ENCODE measurements at regions not wholly inside any gene's neighbourhood (a gene's known extent, or its start where the extent isn't known, plus 50 kb on each side); places are given as distances from the start of the nearest gene placed in this dataset.

DNA sequence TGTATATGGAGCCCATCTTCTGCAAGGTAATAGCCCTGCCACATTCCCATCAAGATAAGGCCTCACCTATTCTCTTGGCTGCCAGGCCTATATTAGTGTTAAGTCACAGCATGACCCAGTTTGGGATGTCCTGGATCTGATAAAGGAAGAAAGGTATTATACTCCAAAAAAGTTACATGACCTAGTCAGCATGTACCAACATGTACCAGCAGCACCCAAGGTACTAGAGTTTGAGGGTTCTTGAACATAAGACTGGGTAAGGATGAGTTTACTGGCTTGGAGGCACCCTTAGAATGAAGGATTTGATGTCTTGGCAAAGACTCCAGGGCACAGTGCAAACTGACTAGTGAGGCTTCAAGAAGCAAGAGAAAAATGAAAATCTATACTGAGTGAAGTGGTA is 232.5 kb downstream of the SQOR start:
- Mint-ChIP-seq H3K36me3 (ENCODE audit: insufficient read depth, unreplicated experiment) (no peaks in the 10 kb centered on the region), H3K4me1 (ENCODE audit: low read depth, unreplicated experiment) (peaks cover 13% of the 10 kb centered on the region), H3K27me3 (ENCODE audit: unreplicated experiment) (peaks cover 11% of the 10 kb centered on the region), H3K4me3 (ENCODE audit: low read depth, unreplicated experiment) (no peak overlapping the region), H3K27ac (ENCODE audit: unreplicated experiment) (no peak overlapping the region), H3K9me3 (ENCODE audit: low read depth, unreplicated experiment) (no peaks in the 10 kb centered on the region)
- DNase-seq: no peak
- TF ChIP-seq, protein P1, sequence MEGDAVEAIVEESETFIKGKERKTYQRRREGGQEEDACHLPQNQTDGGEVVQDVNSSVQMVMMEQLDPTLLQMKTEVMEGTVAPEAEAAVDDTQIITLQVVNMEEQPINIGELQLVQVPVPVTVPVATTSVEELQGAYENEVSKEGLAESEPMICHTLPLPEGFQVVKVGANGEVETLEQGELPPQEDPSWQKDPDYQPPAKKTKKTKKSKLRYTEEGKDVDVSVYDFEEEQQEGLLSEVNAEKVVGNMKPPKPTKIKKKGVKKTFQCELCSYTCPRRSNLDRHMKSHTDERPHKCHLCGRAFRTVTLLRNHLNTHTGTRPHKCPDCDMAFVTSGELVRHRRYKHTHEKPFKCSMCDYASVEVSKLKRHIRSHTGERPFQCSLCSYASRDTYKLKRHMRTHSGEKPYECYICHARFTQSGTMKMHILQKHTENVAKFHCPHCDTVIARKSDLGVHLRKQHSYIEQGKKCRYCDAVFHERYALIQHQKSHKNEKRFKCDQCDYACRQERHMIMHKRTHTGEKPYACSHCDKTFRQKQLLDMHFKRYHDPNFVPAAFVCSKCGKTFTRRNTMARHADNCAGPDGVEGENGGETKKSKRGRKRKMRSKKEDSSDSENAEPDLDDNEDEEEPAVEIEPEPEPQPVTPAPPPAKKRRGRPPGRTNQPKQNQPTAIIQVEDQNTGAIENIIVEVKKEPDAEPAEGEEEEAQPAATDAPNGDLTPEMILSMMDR (IDR thresholded peaks at IDR 0.05; ENCODE audit: unreplicated experiment): no peak
- CTCF ChIA-PET: interaction anchor here (0.7 kb wide), 1 partner anchor 445 kb away, joined by 6 read pairs; no protein-coding TSS in a partner anchor
- intact Hi-C loops (cut with micrococcal nuclease; ENCODE audit: unreplicated experiment): no loop called here
- no TSS peak for BruUV-seq (replicated peaks)

DNA sequence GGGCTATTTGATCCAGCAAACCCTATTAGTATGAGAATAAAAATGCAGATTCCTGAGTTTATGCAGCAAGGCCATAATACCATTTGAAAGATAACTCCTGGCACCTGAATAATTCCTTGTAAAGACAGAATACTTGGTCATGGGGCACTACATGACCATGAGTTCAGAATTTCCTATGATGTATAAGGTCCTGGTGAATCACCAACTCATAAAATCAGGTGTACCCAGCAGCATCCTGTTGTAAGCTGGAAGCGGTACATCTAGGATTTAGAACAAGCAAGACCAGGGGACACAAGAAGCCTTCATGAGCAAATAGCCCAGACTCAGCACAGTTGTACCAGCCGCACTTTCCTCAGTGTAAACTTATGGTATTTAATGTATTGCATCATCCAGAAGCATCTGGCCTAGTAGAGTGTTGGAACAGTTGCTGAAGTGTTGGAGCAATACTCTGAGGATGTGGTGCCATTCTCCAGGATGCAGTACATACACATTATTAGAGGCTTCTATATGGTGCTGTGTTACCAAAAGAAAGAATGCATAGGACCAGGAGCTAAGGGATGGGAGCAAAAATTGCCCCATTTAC is 233.4 kb downstream of the SQOR start:
- DNase-seq: no peak
- BruUV-seq (replicated peaks): no TSS peak
- TF ChIP-seq, protein P1 (IDR thresholded peaks at IDR 0.05; ENCODE audit: unreplicated experiment): no peak
- no peaks in the 10 kb centered on the region for H3K36me3 Mint-ChIP-seq (ENCODE audit: insufficient read depth, unreplicated experiment)
- H3K9me3 Mint-ChIP-seq (ENCODE audit: low read depth, unreplicated experiment): no peaks in the 10 kb centered on the region
- intact Hi-C loops (cut with micrococcal nuclease; ENCODE audit: unreplicated experiment): no loop called here
- peaks cover 12% of the 10 kb centered on the region for H3K4me1 Mint-ChIP-seq (ENCODE audit: low read depth, unreplicated experiment)
- no peak overlapping the region for H3K4me3 Mint-ChIP-seq (ENCODE audit: low read depth, unreplicated experiment)
- H3K27ac Mint-ChIP-seq (ENCODE audit: unreplicated experiment): no peak overlapping the region
- H3K27me3 Mint-ChIP-seq (ENCODE audit: unreplicated experiment): peaks cover 20% of the 10 kb centered on the region
- CTCF ChIA-PET: no interaction called here

DNA sequence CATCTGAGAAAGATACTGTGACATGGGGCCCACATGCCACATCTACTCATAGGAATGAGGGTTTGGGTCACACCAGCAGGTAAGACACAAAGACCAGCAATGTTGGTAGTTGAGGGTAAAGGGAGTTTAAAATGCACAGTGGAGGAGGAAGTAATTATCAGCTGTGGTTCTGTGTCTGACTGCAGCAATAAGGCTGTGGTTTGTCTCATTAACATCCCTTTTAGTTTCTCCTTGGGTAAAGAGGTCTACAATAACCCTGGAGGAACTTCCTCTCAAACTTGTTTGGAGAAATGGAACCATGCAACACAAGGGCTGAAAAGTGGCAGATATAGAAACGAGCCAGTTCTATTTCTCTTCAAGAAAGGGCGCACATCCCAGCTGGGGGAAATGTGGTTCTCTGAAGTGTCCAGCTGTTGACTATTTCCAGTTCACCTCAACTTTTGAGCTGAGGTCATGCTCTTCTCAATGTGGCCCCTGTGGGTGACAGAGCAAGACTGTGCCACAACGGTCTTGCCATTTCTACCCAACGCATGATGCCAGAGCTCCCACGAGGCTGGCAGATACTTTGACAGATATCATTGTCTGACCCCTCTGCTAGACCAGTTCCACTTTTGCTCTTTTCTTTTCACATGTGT is 234.3 kb downstream of the SQOR start:
- peaks cover 30% of the 10 kb centered on the region for H3K27me3 Mint-ChIP-seq (ENCODE audit: unreplicated experiment)
- CTCF ChIA-PET: no interaction called here
- H3K4me1 Mint-ChIP-seq (ENCODE audit: low read depth, unreplicated experiment): peaks cover 2% of the 10 kb centered on the region
- no peak overlapping the region for H3K4me3 Mint-ChIP-seq (ENCODE audit: low read depth, unreplicated experiment)
- no peaks in the 10 kb centered on the region for H3K9me3 Mint-ChIP-seq (ENCODE audit: low read depth, unreplicated experiment)
- no peaks in the 10 kb centered on the region for H3K36me3 Mint-ChIP-seq (ENCODE audit: insufficient read depth, unreplicated experiment)
- TF ChIP-seq, protein P1 (IDR thresholded peaks at IDR 0.05; ENCODE audit: unreplicated experiment): no peak
- BruUV-seq (replicated peaks): no TSS peak
- H3K27ac Mint-ChIP-seq (ENCODE audit: unreplicated experiment): no peak overlapping the region
- DNase-seq: no peak
- intact Hi-C loops (cut with micrococcal nuclease; ENCODE audit: unreplicated experiment): no loop called here

DNA sequence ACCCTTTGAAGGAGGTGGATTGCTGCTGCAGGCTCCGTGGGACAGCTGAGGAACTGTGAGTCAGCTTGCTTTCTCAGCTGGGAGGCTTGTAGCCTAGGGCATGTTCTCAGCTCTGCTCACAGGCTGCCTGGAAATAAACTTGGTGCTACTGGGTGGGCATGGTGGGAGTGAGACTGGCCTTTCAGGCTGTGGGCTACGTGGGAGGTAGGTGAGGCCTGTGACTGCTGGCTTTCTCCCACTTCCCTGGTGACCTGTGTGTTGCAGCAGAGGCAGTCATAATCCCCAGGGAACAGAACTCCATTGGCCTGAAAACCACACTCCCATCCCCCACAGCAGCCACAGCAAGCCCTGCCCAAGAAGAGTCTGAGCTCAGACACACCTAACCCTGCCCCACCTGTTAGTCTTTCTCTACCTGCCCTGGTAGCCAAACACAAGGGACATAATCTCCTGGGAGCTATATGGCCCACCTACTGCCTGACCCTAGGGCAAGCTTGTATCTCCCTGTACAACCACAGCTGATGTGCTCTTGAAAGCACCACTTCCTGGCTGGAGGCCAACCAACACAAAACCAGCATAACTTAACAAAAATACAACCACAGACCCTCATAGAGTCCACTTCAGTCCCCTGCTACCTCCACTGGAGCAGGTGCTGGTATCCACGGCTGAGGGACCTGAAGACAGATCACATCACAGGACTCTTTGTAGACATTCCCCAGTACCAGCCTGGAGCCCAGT is 236.5 kb downstream of the SQOR start:
- CTCF ChIA-PET: no interaction called here
- Mint-ChIP-seq H3K9me3 (ENCODE audit: low read depth, unreplicated experiment) (peaks cover 2% of the 10 kb centered on the region), H3K36me3 (ENCODE audit: insufficient read depth, unreplicated experiment) (no peaks in the 10 kb centered on the region), H3K4me3 (ENCODE audit: low read depth, unreplicated experiment) (no peak overlapping the region), H3K4me1 (ENCODE audit: low read depth, unreplicated experiment) (no peaks in the 10 kb centered on the region), H3K27ac (ENCODE audit: unreplicated experiment) (no peak overlapping the region), H3K27me3 (ENCODE audit: unreplicated experiment) (peaks cover 46% of the 10 kb centered on the region)
- intact Hi-C loops (cut with micrococcal nuclease; ENCODE audit: unreplicated experiment): no loop called here
- BruUV-seq (replicated peaks): no TSS peak
- TF ChIP-seq, protein P1 (IDR thresholded peaks at IDR 0.05; ENCODE audit: unreplicated experiment): no peak
- DNase-seq: no peak
